Fibroblast of the aortic adventitia (primary cell): ENCODE measurements at regions not wholly inside any gene's neighbourhood (a gene's known extent, or its start where the extent isn't known, plus 50 kb on each side); places are given as distances from the start of the nearest gene placed in this dataset.

Experiments
- DNase-seq: peaks from one replicate; pipeline ENCODE4 v3.0.0-alpha.2; 2010; ENCODE audit warnings: low read depth
- H3K4me3 ChIP-seq: 2 replicates; pipeline ENCODE4 v1.5.1; 2011; ENCODE audit warnings: low read depth, mild to moderate bottlenecking, control low read depth, low read length, moderate library complexity
- TF ChIP-seq, protein P1 (sequence below): IDR thresholded peaks from 2 replicates; pipeline ENCODE4 v1.5.1; 2011; ENCODE audit warnings: mild to moderate bottlenecking, low read length, control low read depth, inconsistent platforms; ENCODE audit not compliant: insufficient read depth

DNA sequence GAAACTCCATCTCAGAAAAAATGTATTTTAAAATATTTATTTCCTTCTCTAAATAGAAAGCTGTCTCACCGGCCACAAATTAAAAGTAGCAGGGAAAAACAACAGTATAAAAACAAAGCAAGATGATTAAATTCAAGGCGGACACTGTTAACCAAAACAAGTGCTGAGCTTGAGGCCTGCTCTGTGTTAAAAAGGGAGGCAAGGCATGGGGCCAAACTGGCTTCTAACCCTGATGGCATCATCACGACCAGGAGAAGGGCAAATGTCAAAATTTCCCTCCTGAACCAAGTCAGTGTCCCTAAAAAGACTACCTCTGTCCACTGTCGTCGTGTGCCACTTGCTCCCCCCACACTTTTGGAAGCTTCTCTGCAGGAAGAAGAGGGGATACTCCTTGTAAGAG is 116.1 kb downstream of the MSX2 start:
- DNase-seq = no peak
- TF ChIP-seq, protein P1, sequence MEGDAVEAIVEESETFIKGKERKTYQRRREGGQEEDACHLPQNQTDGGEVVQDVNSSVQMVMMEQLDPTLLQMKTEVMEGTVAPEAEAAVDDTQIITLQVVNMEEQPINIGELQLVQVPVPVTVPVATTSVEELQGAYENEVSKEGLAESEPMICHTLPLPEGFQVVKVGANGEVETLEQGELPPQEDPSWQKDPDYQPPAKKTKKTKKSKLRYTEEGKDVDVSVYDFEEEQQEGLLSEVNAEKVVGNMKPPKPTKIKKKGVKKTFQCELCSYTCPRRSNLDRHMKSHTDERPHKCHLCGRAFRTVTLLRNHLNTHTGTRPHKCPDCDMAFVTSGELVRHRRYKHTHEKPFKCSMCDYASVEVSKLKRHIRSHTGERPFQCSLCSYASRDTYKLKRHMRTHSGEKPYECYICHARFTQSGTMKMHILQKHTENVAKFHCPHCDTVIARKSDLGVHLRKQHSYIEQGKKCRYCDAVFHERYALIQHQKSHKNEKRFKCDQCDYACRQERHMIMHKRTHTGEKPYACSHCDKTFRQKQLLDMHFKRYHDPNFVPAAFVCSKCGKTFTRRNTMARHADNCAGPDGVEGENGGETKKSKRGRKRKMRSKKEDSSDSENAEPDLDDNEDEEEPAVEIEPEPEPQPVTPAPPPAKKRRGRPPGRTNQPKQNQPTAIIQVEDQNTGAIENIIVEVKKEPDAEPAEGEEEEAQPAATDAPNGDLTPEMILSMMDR = no peak
- H3K4me3 ChIP-seq = no peak overlapping the region

DNA sequence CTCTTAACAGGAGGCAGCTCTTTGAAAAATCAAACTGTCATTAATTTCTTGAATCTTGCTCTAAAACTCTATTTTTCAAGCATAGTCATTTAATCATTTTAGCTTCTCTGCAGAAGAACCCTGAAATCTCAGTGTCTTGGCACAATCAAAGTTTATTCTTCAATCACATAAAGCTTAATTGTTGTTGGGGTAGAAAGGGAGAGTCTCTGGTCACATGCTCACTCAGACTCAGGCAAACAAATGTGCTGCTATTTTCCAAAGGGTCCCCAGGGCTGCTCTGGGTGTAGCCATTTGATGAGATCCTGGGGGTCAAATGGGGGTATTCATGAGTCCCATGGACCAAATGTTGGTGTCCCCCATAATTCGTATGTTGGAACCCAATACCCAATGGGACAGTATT is 114.8 kb downstream of the MSX2 start:
- TF ChIP-seq, protein P1 = no peak
- no peak overlapping the region for H3K4me3 ChIP-seq
- DNase-seq = no peak

DNA sequence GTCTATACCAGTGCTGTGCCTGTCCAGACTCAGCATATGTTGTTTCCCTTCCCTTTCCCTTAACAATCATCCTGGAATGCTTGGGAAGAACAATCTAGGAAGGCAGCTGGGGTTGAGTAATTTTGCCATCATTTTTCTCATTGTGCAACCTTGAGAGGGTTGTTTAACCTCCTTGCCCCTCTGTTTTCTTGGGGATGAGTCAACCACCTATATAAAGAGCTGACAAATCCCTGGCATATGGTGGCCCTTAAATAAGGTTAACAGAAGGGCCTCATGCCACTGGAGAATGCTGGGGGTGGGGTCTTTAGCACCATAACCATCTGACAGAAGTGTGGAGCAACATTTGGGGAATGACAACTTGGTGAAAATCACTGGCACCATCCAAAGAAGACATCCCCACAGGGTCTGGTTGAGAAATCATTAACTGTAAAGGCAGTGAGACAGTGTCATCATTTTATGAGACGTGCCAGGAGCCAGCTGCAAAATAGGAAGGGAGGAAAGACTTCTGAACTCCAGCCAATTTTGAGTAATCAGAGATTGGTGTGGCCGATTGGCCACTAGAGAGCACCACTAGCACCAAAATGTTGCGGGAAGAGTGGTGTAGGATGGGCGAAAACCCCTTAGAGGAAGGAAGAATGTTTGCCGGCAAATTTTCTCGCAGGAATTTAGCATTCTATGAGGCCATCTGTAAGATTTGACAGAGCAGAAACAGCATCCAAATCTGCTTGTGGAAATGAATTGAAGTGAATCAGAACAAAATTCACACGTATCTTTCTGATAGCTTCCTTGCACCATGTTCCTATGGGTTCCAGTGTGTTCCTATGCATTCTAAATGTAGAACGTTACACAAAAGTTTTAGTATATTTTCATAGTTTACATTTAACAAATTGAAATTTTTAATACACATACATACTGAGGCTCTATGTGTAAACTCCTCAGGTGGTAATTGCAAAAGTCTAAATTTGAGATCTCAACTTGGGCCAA is 113.8 kb downstream of the MSX2 start:
- TF ChIP-seq, protein P1 = peak; percentile 5
- peak; percentile 66 for DNase-seq
- no peak overlapping the region for H3K4me3 ChIP-seq

- TF ChIP-seq, protein P1 = no peak
- H3K4me3 ChIP-seq = no peak overlapping the region
- DNase-seq = no peak
Measured at GRCh38 chr5:174834081-174834480, 109.7 kb downstream of the MSX2 start.

DNA sequence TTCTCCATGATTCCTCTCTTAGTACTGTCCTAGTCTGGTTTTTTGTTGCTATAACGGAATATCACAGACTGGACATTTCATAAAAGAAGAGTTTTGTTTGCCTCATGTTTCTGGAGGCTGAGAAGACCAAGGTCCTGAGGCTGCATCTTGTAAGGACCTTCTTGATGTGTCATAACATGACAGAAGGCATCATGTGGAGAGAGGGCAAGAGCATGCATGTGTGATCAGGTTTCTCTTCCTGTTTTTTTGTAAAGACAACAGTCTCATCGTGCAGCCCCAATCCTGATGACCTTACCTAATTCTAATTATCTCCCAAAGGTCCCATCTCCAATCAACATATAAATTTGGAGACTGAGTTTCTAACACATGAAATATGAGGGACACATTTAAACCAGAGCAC is 108.4 kb downstream of the MSX2 start:
- H3K4me3 ChIP-seq = no peak overlapping the region
- TF ChIP-seq, protein P1 = no peak
- no peak for DNase-seq

- no peak overlapping the region for H3K4me3 ChIP-seq
- TF ChIP-seq, protein P1 = no peak
- DNase-seq = peak; percentile 4
Measured at GRCh38 chr5:174832025-174832424, 107.6 kb downstream of the MSX2 start.
